Left ventricle myocardium superior (tissue), 1 donor: ENCODE measurements at regions not wholly inside any gene's neighbourhood (a gene's known extent, or its start where the extent isn't known, plus 50 kb on each side); places are given as distances from the start of the nearest gene placed in this dataset.
"Not testable (repeated sequence)": the region's sequence is repeated elsewhere in the genome, so short reads cannot be mapped to it uniquely, and the experiment has no call there.

Source experiments
- ATAC-seq: fragments of 200-7000 bp; cut with Tn5 transposase; one replicate; pipeline ENCODE4 v1.9.1; 2020; ENCODE audit warnings: mild to moderate bottlenecking, moderate library complexity
- DNase-seq: peaks from one replicate; pipeline ENCODE4 v3.0.0-alpha.2; 2020
- intact Hi-C: fragments of 100-400 bp; cut with micrococcal nuclease; formaldehyde crosslinking; loops from one replicate; pipeline ENCODE4 v1.11.0; 2022
- donor health status: DM: no; HTN: yes; CAD: no; lungs with severe emphysema.

DNA sequence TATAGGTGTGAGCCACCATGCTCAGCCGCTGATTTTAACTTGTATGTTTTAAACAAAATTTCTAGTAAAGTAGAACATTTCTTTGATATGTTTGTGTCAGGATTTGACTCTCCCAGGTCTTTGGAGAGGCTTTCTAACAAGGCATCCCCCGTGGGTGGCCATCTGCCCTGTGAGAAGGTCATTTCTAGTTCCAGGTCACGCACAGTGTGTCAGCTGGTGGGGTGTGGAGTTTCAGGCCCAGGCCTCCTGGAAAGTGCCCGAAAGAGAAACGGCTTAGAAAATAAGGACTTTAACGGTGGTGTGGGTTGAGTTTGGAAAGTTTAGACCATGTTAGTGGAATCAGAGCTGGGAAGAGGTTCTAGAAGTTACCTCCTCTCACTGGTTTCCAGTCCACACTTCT is 61.0 kb downstream of the SPDYE17 start:
- ATAC-seq, intact Hi-C loops: not testable (repeated sequence)

DNA sequence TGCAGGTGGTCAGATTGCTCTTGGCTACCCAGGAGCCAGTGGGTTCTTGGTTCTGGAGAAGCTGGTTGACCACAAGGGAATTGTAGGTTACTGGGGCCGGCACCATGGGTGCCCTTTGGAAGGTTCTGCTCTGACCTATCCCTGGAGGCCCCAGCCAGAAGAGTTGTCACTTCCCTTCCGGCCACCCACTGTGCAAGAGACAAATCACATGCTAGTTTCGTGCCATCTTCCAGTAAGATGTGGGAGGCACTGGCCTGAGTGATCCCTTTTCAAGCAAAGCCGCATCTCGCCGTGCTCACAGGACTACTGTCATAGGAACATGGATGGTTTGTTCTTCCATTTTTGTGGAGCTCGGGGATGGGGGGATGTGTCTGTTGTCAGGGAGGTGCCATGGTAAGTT is 62.3 kb downstream of the SPDYE17 start:
- ATAC-seq, intact Hi-C loops, DNase-seq: not testable (repeated sequence)

More for the DNA sequence above, 61.0 kb downstream of the SPDYE17 start:
- DNase-seq = not testable (repeated sequence)

DNA sequence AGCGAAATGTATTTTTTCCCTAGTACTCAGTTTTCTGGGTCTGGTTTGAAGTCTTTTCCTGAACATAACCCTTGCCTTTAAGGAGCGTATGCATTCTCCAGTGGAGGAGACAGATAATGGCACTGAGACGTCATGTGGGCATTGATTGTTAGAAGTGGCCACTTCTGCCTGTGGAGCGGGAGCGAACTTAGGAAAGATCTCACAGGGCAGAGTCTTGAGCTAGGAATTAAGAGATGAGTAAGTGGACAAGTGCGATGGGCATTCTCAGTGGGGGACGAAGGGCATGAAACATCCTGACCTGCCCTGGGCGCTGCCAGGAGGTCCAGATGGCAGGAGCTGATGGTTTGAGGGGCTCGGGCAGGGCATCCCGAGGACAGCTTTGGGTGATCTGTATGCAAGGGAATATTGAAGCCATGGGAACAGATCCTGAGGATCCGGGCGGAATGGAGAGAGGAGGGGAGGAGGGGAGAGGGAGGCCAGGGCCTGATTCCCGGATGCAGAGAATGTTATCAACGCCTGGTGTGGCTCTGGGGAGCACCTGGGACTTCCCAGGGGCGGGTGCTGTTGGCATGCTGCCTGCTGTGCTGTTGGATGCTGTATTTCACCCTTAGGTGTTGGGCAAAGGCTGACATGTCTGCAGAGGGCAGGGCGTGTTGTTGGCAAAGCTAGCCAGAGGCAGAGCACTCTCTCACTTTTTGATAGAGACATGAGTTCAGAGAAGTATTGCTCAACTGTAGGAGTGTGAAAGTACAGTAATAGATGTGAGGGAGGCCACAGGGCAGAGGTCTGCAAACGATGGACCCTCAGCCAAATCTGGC is 66.2 kb downstream of the SPDYE17 start:
- intact Hi-C loops = not testable (repeated sequence)
- ATAC-seq = peak; percentile 92
- DNase-seq = peak; percentile 64

DNA sequence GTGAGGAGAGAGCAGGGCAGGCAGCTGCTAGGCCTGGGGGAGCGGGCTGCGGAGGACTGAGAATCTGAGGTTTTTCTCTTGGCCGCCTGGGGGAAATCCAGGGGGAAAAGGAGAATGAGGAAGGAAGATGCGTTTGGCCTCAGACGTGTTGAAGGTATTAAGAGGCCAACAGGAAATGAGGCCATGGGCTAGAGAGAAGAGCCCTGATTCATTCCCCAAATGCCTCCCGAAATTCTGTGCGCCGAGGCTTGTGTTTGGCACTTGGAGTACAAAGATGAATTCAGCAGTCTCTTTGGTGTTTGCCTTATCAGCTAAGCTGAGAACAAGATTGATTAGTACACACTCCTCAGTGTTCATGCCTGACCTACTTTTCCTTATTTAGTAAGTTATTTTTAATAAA is 68.1 kb downstream of the SPDYE17 start:
- peak; percentile 54 for ATAC-seq
- intact Hi-C loops, DNase-seq: not testable (repeated sequence)

DNA sequence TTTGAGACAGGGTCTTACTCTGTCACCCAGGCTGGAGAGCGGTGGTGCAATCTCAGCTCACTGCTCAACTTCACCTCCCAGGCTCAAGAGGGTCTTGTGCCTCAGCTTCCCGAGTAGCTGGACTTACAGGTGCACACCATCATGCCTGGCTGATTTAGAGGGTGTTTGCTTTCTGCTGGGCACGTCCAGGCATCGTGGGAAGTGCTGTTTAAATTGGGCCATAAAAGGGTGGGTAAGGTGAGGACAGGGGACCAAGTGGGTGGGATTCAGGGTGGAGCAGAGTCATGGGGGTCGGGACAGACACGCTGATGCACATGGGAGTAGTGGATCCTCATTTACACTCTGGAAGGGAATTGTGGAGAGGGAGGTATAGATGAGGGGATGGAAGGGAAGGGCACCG is 69.1 kb downstream of the SPDYE17 start:
- intact Hi-C loops, DNase-seq, ATAC-seq: not testable (repeated sequence)

DNA sequence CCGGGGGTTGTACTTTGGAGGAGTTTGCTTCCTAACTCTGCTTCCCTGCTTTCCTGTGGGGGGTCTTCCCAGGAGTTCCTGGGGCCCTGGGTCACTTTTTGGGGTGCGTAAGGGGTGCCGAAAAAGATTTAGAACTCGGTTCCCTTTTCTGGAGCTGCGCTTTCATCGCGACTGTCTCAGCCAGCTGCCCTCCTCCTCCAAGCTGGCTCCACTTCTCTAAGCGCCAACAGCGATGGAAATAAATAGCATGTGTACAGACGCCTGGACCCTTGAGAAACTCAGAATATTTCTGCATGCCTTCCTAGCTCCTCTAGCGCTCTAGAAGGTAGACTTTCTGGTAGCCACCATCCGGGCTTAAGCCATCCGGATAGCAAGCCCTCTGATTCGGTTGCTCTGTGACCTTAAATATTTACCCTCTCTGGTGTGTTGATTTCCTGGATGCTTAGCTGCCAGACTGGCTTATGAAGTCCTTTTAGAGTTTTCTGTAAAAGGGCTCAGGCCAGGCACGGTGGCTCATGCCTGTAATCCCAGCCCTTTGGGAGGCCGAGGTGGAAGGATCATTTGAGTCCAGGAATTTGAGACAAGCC is 71.7 kb downstream of the SPDYE17 start:
- DNase-seq, intact Hi-C loops: not testable (repeated sequence)
- ATAC-seq = peak; percentile 52

DNA sequence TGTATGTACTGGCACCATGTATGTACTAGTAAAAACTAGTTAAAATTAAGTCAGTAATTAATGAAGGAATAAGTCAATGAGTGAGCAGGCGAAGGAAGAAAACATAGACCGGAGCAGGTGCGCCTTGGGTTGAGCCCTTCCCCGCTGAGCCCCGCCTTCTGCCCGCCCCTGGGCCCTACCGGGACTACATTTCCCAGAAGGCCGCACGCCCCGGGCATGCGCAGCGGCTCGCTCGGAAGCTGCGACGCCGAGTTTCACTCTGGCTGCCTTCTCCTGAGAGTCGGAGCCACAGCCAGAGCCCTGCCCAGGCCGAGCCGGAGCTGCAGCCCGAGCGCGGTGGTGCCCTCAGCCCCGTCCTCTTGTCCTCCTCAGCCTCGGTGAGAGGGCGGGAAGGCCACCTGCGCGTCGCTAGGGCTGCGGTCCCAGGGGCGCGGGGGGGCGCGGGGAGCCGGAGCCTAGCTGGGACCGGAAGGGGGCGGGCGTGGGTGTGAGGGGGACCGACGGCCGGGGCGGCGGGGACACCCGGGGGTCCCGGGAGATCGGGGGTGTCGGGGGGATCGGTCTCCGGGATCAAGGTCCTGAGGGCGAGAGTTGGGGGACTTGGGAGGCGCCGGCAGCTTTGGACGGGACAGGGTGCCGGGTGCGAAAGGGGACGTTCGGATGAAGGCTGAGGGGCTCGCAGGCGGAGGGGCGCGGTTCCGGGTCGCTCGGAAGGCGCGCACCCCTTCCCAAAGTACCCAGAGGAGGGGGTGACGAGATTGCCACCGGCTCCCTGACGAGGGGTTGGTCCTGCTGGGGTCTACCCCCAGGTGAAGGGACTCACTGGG is 72.4 kb downstream of the SPDYE17 start:
- ATAC-seq (peak; percentile 98), DNase-seq (peak; percentile 36)
- intact Hi-C loops = not testable (repeated sequence)

DNA sequence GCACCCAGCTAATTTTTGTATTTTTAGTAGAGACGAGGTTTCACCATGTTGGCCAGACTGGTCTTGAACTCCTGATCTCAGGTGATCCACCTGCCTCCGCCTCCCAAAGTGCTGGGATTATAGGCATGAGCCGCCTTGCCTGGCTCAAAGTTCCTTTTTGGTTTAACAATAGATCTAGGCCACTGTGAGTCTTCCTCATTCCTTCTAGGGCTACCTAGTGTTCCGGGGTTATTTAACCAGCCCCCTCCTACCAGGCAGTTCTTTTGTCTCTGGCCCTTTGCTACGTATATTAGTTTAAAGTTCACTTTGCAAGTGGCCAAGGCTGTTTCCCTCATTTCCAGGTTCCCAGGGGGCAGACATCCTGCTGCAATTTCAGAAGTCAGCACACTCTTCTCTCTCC is 75.6 kb downstream of the SPDYE17 start:
- intact Hi-C loops, DNase-seq, ATAC-seq: not testable (repeated sequence)

DNA sequence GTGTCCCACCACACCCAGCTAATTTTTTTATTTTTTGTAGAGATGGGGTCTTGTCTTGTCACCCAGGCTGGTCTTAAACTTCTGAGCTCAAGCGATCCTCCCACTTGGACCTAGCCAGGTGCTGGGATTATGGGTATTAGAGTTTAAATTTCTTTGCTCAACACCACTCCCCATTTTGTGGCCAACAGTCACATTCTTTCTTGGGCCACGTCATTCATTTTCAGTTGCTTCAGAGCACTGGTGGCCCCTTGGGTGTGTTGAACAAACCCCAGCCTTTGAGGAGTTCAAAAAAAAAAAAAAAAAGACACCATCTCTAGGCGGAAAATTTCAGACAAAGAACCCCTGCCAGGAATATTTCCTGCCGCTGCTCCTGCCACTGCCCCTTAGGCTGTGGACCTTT is 77.0 kb downstream of the SPDYE17 start:
- DNase-seq, intact Hi-C loops: not testable (repeated sequence)
- peak; percentile 34 for ATAC-seq

DNA sequence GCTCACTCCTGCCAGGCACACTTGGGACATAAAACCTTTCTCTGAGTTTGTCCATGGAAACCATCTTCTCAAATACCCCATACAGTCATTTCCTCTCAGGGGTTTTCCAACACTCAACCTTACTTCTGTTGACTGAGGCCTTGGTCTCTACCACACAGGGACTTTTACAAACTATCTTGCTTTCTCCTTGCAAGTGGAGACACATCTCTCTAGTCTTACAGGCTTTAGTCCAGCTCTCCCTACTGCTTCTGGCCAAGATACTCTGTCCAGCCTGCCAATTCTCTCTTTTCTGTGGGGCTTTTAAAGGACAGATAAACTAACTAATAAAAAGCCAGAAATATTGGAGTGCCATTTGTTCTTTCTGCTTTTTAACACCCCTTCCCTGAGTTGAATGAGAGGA is 87.6 kb downstream of the SPDYE17 start:
- DNase-seq, intact Hi-C loops, ATAC-seq: not testable (repeated sequence)

DNA sequence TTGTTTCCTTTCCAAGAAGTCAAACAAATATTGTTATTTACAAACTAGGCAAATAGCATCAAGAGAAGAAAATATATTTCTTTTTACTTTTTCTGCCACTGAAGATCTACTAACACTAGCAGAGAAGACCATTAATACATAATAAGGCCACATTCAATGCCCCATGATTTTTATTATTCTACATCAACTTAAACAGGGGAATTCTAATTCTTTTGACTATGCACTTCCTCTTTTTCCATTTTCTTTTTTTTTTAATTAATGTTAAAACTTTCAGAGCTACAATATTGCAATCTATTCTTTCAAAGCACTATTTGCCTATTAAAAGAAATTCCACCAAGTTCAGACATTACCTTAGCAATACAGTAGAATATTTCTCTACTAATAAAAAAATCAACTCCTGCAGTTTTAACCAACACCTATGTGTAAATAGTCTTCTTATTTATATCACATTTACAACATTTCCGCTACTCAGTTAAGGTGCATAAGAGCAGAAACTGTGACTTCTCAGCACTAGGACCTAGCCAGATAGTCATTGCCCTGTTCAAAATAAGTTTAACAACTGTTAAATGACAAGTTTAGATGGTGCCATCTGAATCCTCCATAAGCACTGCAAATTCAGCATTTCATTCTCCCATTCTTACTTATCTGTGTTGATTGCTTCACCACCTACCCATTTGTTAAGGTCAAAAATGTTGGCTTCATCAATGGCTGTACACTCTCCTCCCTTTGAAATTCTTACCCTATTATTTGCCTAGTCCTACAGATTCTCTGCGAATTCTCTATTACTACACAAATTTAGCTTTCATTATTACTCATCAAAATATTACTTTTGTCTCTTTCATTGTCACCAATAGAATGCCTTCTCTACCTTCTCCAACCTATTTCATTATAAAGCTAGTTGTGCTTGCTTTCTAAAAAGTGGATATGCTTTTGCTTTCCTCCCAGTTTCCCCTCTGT is 90.1 kb downstream of the SPDYE17 start:
- ATAC-seq, intact Hi-C loops: not testable (repeated sequence)

DNA sequence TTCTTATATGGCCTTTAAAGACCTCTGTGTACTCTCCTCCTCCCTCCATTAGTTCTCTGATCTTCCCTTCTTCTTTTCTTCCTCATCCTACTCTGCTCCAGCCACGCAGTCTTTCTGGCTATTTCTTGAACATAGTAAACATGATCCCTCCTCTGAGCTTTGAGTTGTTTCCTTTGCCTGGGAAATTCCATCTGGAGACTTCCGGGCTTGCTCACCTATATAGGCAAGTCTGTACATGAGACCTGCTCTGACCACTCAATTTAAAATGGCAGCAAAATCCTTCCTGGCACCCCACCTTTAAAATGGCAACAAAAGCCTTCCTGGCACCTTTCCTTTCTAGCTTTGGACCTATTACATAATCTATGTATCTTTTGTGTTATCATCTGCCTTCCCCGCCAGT is 94.4 kb downstream of the SPDYE17 start:
- intact Hi-C loops, ATAC-seq, DNase-seq: not testable (repeated sequence)

More for the DNA sequence above, 90.1 kb downstream of the SPDYE17 start:
- DNase-seq = not testable (repeated sequence)

DNA sequence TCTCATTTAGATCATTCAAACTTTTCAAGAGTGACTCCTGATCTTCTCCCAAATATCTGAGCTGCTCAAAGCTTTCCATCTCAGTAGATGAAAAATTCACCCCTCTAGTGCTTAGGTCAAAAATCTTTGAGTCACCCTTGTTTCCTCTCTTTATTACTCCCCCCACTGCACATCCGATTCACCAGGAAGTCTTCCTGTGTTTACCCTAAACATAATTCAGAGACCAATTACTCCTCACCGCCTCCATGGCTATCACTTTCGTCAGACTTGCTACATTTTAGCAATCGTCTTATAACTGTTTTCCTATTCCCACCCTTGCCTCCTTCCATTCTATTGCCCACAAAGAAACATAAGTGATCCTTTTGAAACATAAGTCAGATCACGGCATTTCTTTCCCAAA is 94.8 kb downstream of the SPDYE17 start:
- intact Hi-C loops, ATAC-seq, DNase-seq: not testable (repeated sequence)

DNA sequence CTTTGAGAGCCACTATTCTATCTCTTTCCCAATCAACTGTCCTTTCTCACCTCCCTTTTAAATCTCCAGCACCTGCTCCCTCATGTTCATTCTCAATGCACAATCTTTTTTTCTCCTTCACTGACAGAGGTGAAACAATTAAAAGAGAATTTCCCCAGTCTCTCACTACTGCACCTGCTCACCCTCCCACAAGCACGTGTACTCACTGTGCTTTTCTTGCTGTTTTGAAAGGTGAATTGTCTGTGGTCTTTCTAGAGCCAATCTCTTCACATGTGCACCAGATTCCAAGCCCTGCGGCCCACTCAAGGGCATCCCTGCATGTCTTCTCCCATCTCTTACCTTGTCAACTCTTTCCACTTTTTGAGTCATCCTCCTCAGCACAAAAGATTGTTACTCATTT is 95.8 kb downstream of the SPDYE17 start:
- intact Hi-C loops, ATAC-seq, DNase-seq: not testable (repeated sequence)

DNA sequence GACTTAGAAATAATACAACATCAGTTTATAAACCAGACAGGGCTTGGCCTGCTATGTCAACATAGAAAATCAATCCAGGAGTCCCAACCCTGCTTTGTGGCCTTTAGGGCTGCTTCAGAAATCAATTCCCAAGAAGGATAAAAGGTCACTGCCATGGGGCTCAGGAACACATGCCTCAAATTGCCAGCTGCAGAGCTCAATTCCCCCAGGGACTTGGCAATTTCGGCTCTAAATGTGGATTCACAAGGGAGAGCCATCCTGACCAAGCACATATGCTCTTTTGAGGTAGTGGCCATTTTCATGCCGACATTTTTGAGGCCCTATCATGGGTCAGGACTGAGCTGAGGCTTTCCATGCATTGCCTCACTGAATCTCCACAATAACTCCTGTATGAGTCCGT is 97.5 kb downstream of the SPDYE17 start:
- DNase-seq, intact Hi-C loops, ATAC-seq: not testable (repeated sequence)

DNA sequence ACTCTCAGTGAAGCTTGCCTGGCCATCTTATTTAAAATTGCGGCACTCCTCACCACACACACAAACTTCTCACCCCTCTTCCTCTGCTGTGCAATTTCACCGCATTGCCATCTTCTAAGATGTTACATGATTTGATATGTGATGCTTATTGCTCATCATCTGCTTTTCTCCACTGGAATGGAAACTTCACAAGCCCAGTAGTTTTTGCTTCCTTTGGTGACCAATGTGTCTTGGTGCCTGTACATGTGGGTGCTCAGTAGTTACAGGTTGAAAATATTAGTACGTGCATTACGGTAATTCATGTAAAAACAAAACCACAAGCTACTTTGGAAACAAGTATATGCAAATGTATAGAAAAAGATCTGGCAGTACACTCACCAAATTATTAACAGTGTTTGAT is 99.2 kb downstream of the SPDYE17 start:
- ATAC-seq, intact Hi-C loops, DNase-seq: not testable (repeated sequence)

DNA sequence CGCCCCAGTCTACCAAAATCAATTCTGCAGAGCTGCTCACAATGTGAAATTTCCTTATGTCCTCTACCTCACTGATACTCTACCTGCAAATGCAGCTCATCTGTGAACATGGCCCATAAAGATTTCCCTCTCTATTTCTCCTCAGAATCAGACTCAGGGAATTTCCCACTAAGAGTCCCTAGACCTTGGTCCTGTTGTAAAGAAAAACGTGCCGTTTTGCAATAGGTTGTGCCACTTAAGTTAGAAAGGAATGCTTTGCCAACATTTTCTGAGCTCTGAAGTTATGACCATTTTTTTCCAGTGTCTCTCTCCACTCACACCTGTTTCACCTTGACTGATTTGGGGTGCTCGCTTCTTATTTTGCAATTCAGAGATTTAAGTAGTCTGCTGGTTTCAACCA is 100.7 kb downstream of the SPDYE17 start:
- ATAC-seq, intact Hi-C loops, DNase-seq: not testable (repeated sequence)

DNA sequence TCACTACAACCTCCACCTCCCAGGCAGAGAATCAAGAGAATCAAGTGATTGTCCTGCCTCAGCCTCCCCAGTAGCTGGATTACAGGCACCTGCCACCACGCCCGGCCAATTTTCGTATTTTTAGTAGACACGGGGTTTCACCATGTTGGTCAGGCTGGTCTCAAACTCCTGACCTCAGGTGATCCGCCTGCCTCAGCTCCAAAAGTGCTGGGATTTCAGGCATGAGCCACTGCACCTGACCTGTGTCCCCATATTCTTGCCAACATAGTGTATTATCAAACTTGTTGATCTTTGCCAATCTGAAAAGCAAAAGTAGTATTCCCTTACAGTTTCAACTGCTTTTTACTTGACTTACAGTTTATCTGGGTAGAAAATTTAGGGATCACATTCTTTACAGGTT is 101.7 kb downstream of the SPDYE17 start:
- DNase-seq, intact Hi-C loops, ATAC-seq: not testable (repeated sequence)
